Lower leg skin (tissue), 4 donors: ENCODE measurements at regions not wholly inside any gene's neighbourhood (a gene's known extent, or its start where the extent isn't known, plus 50 kb on each side); places are given as distances from the start of the nearest gene placed in this dataset.

Experiments used
- DNase-seq, 2 donors: peaks; one replicate each; pipeline ENCODE4 v3.0.0-alpha.2; 2019; ENCODE audit warnings: low spot score in 2 of 2
- H3K4me3 ChIP-seq: fragments of 200-600 bp; sonication (generic); 2 replicates; pipeline ENCODE4 v1.5.1; 2017; ENCODE audit warnings: mild to moderate bottlenecking, low read depth; ENCODE audit not compliant: poor library complexity, severe bottlenecking
- POLR2A ChIP-seq, 2 donors: fragments of 450-650 bp; IDR thresholded peaks; one replicate each; pipeline ENCODE4 v1.6.1; 2016 to 2017; ENCODE audit warnings: antibody characterized with exemption in 2 of 2, mild to moderate bottlenecking in 1 of 2, moderate library complexity in 1 of 2
- WGBS, 2 donors: methylation state at CpG; one replicate each; pipeline ENCODE4 v1.1.5; 2018; 5-methylcytosine and 5-hydroxymethylcytosine counted together
- intact Hi-C: fragments of 100-400 bp; cut with DNase I; formaldehyde crosslinking; loops from one replicate; pipeline ENCODE4 v1.15.0; 2023; ENCODE audit warnings: low total_unique reads
- TF ChIP-seq, protein P1 (sequence below), 3 donors: fragments of 450-650 bp; IDR thresholded peaks; one replicate each; pipeline ENCODE4 v1.5.1; 2016; ENCODE audit warnings: antibody characterized with exemption in 3 of 3, mild to moderate bottlenecking in 3 of 3, moderate library complexity in 2 of 3

DNA sequence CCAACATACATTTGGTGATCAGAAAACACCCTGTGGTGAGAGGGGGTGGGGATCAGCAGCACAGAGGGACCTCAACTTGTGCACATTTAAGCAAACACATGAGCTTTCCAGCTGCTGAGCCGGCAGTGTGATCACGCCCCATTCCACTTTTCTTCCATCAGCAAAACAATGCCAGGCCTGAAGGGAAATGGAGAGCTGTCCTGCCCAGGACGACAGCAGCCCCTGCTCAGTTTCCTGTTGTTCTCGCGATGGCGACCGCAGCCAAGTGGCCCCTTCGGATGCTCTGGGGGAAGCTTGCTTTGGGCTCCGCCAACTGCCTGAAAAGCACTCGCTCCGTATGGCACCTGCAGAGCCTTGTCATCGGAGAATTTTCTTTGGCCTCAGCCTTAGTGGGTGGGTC is 272.3 kb downstream of the FOXL1 start:
- no peak overlapping the region for H3K4me3 ChIP-seq
- TF ChIP-seq, protein P1, sequence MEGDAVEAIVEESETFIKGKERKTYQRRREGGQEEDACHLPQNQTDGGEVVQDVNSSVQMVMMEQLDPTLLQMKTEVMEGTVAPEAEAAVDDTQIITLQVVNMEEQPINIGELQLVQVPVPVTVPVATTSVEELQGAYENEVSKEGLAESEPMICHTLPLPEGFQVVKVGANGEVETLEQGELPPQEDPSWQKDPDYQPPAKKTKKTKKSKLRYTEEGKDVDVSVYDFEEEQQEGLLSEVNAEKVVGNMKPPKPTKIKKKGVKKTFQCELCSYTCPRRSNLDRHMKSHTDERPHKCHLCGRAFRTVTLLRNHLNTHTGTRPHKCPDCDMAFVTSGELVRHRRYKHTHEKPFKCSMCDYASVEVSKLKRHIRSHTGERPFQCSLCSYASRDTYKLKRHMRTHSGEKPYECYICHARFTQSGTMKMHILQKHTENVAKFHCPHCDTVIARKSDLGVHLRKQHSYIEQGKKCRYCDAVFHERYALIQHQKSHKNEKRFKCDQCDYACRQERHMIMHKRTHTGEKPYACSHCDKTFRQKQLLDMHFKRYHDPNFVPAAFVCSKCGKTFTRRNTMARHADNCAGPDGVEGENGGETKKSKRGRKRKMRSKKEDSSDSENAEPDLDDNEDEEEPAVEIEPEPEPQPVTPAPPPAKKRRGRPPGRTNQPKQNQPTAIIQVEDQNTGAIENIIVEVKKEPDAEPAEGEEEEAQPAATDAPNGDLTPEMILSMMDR (IDR thresholded peaks at IDR 0.05) = no peak
- no peak for TF ChIP-seq POLR2A (IDR thresholded peaks at IDR 0.05)
- intact Hi-C loops = no loop called here
- 68 to 75% methylated on average over 12 of the region's 12 CpGs for WGBS, 2 donors
- no peak for DNase-seq

DNA sequence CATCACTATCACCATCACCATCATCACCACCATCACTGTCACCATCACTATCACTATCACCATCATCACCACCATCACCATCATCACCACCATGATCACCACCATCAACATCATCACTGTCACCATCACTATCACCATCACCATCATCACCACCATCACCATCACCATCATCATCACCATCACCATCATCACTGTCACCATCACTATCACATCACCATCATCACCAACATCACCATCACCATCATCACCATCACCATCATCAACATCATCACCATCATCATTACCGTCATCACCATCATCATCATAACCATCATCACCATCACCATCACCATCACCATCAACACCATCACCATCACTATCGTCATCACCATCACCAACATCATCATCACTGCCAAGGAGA is 273.8 kb downstream of the FOXL1 start:
- 95 to 97% methylated on average over 2 of the region's 2 CpGs for WGBS, 2 donors
- intact Hi-C loops = no loop called here
- TF ChIP-seq, protein P1 (IDR thresholded peaks at IDR 0.05) = peak in 1 of 3 donors; percentile 8
- TF ChIP-seq POLR2A (IDR thresholded peaks at IDR 0.05) = no peak
- DNase-seq = no peak
- H3K4me3 ChIP-seq = no peak overlapping the region

DNA sequence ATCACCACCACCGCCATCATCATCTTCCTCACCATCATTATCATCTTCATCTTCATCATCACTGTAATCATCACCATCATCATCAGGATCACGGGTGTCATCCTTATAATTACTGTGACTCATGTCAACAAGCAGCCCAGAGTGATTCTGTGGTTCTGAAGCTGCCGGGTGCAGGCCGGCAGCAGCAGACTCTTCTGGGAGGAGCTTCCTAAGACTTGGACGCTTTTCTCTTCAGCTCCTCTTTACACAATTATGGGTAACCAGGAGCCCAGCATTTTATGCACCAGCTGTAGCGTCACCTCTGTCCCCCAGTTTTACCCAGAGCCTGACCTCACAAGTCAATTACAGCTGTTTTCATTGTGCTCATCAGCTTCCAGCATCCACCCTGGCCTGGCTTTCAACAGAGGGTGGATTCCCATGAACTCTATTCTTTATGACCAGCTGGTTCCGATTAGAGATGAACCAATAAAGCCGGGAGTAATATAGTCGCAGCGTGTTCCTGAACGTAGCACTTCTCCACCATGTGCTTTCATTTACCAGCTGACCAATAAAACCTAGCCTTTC is 275.8 kb downstream of the FOXL1 start:
- DNase-seq = peak in 1 of 2 donors; percentile 42
- intact Hi-C loops = no loop called here
- H3K4me3 ChIP-seq = no peak overlapping the region
- no peak for TF ChIP-seq POLR2A (IDR thresholded peaks at IDR 0.05)
- TF ChIP-seq, protein P1 (IDR thresholded peaks at IDR 0.05) = no peak
- WGBS, 2 donors = 55 to 59% methylated on average over 11 of the region's 11 CpGs

DNA sequence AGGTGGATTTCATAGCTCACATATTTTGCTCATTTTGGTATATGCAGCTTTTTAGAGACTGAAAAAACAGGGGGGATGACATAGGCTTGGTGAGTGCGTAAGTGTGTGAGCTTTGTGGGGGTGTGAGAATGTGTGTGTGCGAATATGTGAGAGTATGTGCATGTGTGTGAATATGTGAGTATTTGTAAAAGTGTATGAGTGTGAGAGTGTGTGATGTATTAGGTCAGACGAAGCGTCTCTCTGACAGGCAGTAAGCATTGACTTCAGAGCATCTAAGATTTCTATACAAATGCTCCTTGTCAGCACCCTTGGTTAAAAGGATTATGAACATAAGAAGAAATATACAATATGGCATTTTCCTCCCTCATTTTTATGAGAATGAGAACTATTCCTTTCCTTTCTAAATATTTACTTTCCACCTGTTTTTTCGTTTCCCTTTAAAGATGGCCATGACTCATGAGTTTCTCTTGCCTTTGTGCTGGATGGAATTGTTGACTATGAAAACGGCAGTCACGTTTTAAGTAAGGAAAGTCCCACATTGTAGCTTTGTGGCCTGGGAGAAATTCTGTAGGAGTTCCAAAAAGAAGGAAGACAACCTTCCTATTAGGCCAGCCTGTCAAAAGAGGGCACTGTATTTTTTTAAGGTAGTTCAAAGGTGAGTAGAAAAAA is 276.4 kb downstream of the FOXL1 start:
- no peak for DNase-seq
- intact Hi-C loops = no loop called here
- WGBS, 2 donors = 46 to 53% methylated on average over 7 of the region's 7 CpGs
- no peak overlapping the region for H3K4me3 ChIP-seq
- TF ChIP-seq, protein P1 (IDR thresholded peaks at IDR 0.05) = no peak
- TF ChIP-seq POLR2A (IDR thresholded peaks at IDR 0.05) = no peak

DNA sequence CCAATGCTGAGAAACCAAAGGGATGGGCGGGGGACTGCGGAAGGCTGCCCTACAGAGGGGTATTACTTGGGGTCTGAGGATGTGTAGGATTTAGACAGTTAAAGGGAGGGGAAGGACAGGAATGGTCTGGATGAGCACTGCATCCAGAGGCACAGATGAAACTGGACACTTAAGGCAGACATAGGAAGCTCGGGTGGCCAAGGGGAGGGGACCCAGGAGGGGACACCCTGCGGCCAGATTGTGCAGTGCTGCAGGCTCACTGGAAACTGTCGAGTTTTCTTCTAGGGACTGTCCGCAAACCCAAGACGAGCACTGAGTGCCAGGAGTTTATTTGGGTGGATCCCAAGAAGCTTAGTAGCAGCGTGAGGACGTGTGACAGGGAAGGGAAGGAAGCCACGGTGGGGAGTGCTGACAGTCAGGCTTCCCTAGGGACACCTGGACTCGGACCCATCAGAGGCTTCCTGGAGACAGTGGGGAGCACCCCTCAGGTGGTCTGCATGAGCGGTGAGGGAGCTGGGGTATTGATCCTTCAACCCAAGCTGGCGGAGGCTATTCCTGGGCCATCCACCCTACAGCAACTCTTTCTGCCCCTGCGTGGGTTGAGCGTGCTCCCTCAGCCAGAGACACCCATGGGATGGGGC is 278.7 kb downstream of the FOXL1 start:
- H3K4me3 ChIP-seq = no peak overlapping the region
- 73 to 75% methylated on average over 15 of the region's 15 CpGs for WGBS, 2 donors
- TF ChIP-seq, protein P1 (IDR thresholded peaks at IDR 0.05) = no peak
- no peak for TF ChIP-seq POLR2A (IDR thresholded peaks at IDR 0.05)
- intact Hi-C loops = no loop called here
- DNase-seq = no peak
